ENCODE measurements at regions not wholly inside any gene's neighbourhood (a gene's known extent, or its start where the extent isn't known, plus 50 kb on each side); places are given as distances from the start of the nearest gene placed in this dataset.

DNA sequence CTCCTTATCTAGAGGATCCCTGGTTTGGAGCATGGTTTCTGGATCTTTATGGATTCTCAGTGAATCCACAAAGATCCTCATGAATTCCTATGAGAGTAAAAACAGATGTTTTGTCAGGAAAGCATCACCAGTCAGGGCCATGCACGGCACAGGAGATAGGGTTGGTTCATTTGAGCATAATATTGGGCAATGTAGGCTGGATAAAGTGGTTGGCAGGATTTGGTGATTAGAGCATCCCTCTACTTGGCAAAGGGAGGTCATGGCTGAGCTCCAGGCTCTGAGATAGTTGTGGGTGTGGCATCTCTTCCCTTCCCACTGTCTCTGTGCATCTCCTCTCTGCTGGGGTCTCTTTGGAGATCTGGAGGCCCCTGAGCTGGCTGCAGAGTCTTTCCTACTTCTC is 149.8 kb downstream of the DACT1 start:
- TF ChIP-seq, protein P1, sequence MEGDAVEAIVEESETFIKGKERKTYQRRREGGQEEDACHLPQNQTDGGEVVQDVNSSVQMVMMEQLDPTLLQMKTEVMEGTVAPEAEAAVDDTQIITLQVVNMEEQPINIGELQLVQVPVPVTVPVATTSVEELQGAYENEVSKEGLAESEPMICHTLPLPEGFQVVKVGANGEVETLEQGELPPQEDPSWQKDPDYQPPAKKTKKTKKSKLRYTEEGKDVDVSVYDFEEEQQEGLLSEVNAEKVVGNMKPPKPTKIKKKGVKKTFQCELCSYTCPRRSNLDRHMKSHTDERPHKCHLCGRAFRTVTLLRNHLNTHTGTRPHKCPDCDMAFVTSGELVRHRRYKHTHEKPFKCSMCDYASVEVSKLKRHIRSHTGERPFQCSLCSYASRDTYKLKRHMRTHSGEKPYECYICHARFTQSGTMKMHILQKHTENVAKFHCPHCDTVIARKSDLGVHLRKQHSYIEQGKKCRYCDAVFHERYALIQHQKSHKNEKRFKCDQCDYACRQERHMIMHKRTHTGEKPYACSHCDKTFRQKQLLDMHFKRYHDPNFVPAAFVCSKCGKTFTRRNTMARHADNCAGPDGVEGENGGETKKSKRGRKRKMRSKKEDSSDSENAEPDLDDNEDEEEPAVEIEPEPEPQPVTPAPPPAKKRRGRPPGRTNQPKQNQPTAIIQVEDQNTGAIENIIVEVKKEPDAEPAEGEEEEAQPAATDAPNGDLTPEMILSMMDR (IDR thresholded peaks at IDR 0.05): no peak
- TF ChIP-seq POLR2A (IDR thresholded peaks at IDR 0.05): no peak
- 47 to 82% (median 71%) methylated on average over 1 of the region's 1 CpG for WGBS, 4 donors
- Histone ChIP-seq H3K27me3 (no peaks in the 10 kb centered on the region), H3K27ac (no peak overlapping the region), H3K36me3 (replicated peaks in 1 of 2) (no peaks in the 10 kb centered on the region), H3K9me3 (replicated peaks in 1 of 3) (no peaks in the 10 kb centered on the region), H3K4me1 (replicated peaks in 1 of 2) (no peaks in the 10 kb centered on the region), H3K4me3 (no peak overlapping the region)
- intact Hi-C loops (cut with DNase I): no loop called here
- peak in 1 of 7 donors; percentile 30 for DNase-seq

DNA sequence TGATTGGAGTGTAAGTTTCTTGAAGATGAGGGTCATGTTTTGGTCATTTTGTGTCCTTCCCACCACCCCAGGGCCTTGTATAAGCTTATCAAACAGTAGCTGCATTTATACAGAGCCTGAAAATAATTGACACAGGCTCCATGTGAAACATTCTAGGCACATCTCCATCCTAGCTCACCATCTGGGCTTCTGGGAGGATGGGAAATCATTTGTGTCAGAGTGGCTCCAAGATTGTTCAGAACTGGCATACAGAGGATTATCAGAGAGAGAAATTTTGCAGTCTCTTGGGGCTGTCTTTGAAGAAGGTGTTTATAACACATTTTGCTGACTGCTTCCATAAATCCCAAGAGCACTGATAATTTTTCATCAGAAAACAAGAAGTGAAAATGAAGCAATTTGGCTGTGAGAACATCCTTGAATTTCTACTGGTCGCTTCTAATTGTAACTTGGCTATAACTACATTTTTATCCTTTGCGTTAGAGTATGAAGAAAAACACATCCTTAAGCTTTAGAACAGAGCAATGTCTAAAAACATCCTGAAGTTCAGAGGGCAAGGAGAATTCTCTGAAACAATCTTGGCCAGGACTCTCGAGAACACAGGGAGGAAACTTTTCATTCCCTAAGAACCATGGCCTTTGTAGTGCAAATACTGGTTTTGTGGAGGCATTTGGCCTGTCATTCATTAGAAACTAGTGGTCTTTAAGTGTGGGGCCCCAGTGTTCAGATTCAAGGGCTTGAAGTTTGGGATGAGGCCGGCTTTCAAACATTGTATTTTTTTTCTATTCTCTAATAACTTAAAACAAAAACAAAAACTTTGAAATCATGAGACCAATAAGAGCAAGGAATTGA is 151.1 kb downstream of the DACT1 start:
- no peak overlapping the region for H3K4me3 ChIP-seq
- H3K4me1 ChIP-seq (replicated peaks in 1 of 2): no peaks in the 10 kb centered on the region
- 61 to 75% (median 68%) methylated on average over 4 of the region's 4 CpGs for WGBS, 4 donors
- no peak for DNase-seq
- TF ChIP-seq POLR2A (IDR thresholded peaks at IDR 0.05): no peak
- TF ChIP-seq, protein P1 (IDR thresholded peaks at IDR 0.05): no peak
- no peaks in the 10 kb centered on the region for H3K9me3 ChIP-seq (replicated peaks in 1 of 3)
- intact Hi-C loops (cut with DNase I): no loop called here
- no peak overlapping the region for H3K27ac ChIP-seq
- H3K36me3 ChIP-seq (replicated peaks in 1 of 2): no peaks in the 10 kb centered on the region
- no peaks in the 10 kb centered on the region for H3K27me3 ChIP-seq

DNA sequence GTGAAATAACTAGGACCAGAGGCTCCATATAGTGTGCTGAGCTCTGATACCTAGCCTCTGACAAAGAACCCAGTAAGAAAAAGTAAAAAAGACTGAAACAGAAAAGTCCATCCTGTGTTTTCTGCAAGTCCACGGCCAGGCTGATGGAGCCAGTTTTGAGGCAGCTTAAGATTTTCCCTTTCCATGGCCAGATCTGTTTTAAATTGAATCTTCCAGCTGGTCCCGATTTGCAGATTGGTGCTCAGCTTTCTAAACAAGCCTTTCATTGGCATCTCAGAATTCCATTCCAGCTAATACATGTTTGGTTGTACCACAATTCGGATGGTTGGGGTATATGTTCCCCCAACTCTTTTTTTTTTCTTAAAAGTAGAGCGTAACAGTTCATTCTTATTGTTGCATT is 152.0 kb downstream of the DACT1 start:
- Histone ChIP-seq H3K4me1 (replicated peaks in 1 of 2) (no peaks in the 10 kb centered on the region), H3K9me3 (replicated peaks in 1 of 3) (no peaks in the 10 kb centered on the region), H3K27me3 (no peaks in the 10 kb centered on the region), H3K36me3 (replicated peaks in 1 of 2) (no peaks in the 10 kb centered on the region), H3K27ac (no peak overlapping the region), H3K4me3 (no peak overlapping the region)
- no peak for DNase-seq
- no peak for TF ChIP-seq POLR2A (IDR thresholded peaks at IDR 0.05)
- TF ChIP-seq, protein P1 (IDR thresholded peaks at IDR 0.05): no peak
- 68 to 80% (median 78%) methylated on average over 4 of the region's 4 CpGs for WGBS, 4 donors
- intact Hi-C loops (cut with DNase I): no loop called here

DNA sequence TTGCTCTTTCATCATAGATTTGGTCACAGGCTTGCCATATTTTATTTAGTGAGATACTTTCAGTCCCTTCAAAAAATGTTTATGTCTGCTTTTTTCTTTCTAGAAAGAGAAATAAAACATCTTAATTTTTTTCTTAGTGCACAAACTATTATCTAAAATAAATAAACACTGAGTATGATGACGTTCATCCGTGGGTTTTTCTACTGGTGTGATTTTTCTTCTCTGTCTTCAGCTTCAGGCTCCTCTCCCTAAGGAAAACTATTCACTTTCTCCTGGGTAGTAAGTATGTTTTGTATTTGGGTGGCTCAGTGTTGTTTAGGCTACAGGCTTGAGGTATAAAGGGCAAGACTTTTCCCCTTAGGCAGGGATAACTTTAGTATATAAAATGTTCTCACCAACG is 154.7 kb downstream of the DACT1 start:
- intact Hi-C loops (cut with DNase I): no loop called here
- H3K27ac ChIP-seq: no peak overlapping the region
- WGBS, 4 donors: 56 to 71% (median 66%) methylated on average over 3 of the region's 3 CpGs
- H3K4me3 ChIP-seq: no peak overlapping the region
- no peaks in the 10 kb centered on the region for H3K9me3 ChIP-seq (replicated peaks in 1 of 3)
- H3K4me1 ChIP-seq (replicated peaks in 1 of 2): no peaks in the 10 kb centered on the region
- H3K27me3 ChIP-seq: no peaks in the 10 kb centered on the region
- DNase-seq: no peak
- no peaks in the 10 kb centered on the region for H3K36me3 ChIP-seq (replicated peaks in 1 of 2)
- TF ChIP-seq, protein P1 (IDR thresholded peaks at IDR 0.05): no peak
- TF ChIP-seq POLR2A (IDR thresholded peaks at IDR 0.05): no peak

Measured in adrenal gland (tissue), 9 donors.